Fibroblast of lung (primary cell): ENCODE measurements at regions not wholly inside any gene's neighbourhood (a gene's known extent, or its start where the extent isn't known, plus 50 kb on each side); places are given as distances from the start of the nearest gene placed in this dataset.
A peak's percentile ranks its signal among the peaks of the same experiment; 100 is the strongest.

Source experiments
- DNase-seq, 2 donors: peaks; one replicate each; pipeline versions ENCODE4 v3.0.0 to v3.0.0-alpha.2; 2010; ENCODE audit warnings: low read depth in 2 of 2
- H2AFZ ChIP-seq: 2 replicates; pipeline ENCODE4 v1.5.1; 2012; ENCODE audit warnings: low read length, control low read depth, inconsistent platforms
- H3K27ac ChIP-seq: 2 replicates; pipeline ENCODE4 v1.5.1; 2011; ENCODE audit warnings: low read length, control low read depth; ENCODE audit not compliant: insufficient read depth
- H3K27me3 ChIP-seq: 2 replicates; pipeline ENCODE4 v1.5.1; 2011; ENCODE audit warnings: mild to moderate bottlenecking, low read length; ENCODE audit not compliant: control insufficient read depth, insufficient read depth
- H3K36me3 ChIP-seq: 2 replicates; pipeline ENCODE4 v1.5.1; 2011; ENCODE audit warnings: low read length; ENCODE audit not compliant: control insufficient read depth, insufficient read depth
- H3K4me1 ChIP-seq: 2 replicates; pipeline ENCODE4 v1.5.1; 2011; ENCODE audit warnings: low read length; ENCODE audit not compliant: control insufficient read depth, insufficient read depth; ENCODE audit errors: extremely low read depth
- H3K4me2 ChIP-seq: 2 replicates; pipeline ENCODE4 v1.5.1; 2011; ENCODE audit warnings: low read length, control low read depth; ENCODE audit not compliant: insufficient read depth; ENCODE audit errors: extremely low read depth
- H3K4me3 ChIP-seq, 4 experiments: fragments of 200-600 bp in 1 of 4; sonication (generic) in 1 of 4; replicated peaks in 1 of 4; 2 replicates each; pipeline ENCODE4 v1.5.1; 2011 to 2016; ENCODE audit warnings: low read length in 4 of 4, low read depth in 3 of 4, mild to moderate bottlenecking in 3 of 4, control low read depth in 2 of 4, inconsistent platforms in 1 of 4, mixed read lengths in 1 of 4; ENCODE audit not compliant: insufficient read depth in 1 of 4; ENCODE audit errors: control extremely low read depth in 1 of 4
- H3K79me2 ChIP-seq: 2 replicates; pipeline ENCODE4 v1.5.1; 2012; ENCODE audit warnings: mild to moderate bottlenecking, low read length, inconsistent platforms; ENCODE audit not compliant: control insufficient read depth, insufficient read depth
- H3K9ac ChIP-seq: 2 replicates; pipeline ENCODE4 v1.5.1; 2011; ENCODE audit warnings: mild to moderate bottlenecking, low read length, control low read depth; ENCODE audit not compliant: insufficient read depth
- H3K9me3 ChIP-seq: 2 replicates; pipeline ENCODE4 v1.5.1; 2012; ENCODE audit warnings: low read depth, low read length; ENCODE audit not compliant: control insufficient read depth, insufficient read depth
- H4K20me1 ChIP-seq: 2 replicates; pipeline ENCODE4 v1.5.1; 2011; ENCODE audit warnings: low read length; ENCODE audit not compliant: control insufficient read depth, insufficient read depth; ENCODE audit errors: extremely low read depth
- EZH2 ChIP-seq: IDR thresholded peaks from 2 replicates; pipeline ENCODE4 v1.5.1; 2012; ENCODE audit warnings: low read length, control low read depth, mild to moderate bottlenecking; ENCODE audit errors: missing control alignments
- TF ChIP-seq, protein P1 (sequence below), 2 donors: IDR thresholded peaks in 1 of 2; conservative IDR thresholded peaks in 1 of 2; 1 replicate in 1 of 2; 2 replicates in 1 of 2; pipeline ENCODE4 v1.5.1; 2011 to 2012; ENCODE audit warnings: low read length in 2 of 2, control low read depth in 1 of 2, inconsistent platforms in 1 of 2, low read depth in 1 of 2, mild to moderate bottlenecking in 1 of 2

DNA sequence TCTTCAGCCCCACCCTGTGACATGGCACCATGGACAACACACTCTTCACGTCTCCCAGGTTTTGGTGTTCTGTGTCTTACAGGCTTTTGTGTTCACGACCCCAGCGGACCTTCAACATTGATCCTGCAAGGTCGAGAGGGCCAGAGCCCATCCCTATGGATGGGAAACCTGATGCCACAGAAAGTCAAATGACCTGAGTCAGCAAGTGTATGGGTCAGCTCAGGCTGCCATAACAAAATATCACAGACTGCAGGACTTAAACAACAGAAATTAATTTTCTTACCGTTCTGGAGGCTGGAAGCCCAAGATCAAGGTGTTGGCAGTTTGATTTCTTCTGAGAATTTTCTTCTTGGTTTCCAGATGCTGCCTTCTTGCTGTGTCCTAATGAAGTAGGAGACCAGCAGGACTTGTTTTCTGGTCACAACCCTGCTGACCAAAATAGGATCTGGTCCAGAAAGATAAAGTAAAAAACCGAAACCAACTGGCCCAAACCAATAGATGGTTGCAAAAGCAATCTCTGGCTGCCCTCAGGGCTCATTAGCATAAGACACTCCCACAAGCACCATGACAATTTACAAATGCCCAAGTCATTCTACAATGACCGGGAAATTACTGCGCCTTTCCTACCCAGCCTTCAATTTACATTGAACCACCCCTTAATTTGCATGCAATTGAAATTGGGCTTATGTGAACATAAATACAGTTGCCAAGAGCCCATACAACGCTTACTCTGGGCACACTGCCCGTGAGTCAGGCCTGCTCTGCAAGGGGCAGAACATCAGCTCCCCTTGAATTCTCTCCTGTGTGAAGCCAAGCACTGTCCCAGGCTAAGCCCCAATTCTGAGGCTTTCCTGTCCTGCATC, 82.9 kb upstream of the SLC22A11 start:
- Histone ChIP-seq H3K79me2 (no peaks in the 10 kb centered on the region), H3K36me3 (no peaks in the 10 kb centered on the region), H3K27ac (no peak overlapping the region), H2AFZ (no peak overlapping the region), H3K9ac (no peak overlapping the region), H3K27me3 (peaks cover 12% of the 10 kb centered on the region), H3K4me2 (no peak overlapping the region), H3K4me3 (no peak overlapping the region), H3K9me3 (no peaks in the 10 kb centered on the region), H4K20me1 (no peaks in the 10 kb centered on the region), H3K4me1 (no peaks in the 10 kb centered on the region)
- peak in 1 of 2 donors; percentile 7 for DNase-seq
- no peak for TF ChIP-seq EZH2
- TF ChIP-seq, protein P1, sequence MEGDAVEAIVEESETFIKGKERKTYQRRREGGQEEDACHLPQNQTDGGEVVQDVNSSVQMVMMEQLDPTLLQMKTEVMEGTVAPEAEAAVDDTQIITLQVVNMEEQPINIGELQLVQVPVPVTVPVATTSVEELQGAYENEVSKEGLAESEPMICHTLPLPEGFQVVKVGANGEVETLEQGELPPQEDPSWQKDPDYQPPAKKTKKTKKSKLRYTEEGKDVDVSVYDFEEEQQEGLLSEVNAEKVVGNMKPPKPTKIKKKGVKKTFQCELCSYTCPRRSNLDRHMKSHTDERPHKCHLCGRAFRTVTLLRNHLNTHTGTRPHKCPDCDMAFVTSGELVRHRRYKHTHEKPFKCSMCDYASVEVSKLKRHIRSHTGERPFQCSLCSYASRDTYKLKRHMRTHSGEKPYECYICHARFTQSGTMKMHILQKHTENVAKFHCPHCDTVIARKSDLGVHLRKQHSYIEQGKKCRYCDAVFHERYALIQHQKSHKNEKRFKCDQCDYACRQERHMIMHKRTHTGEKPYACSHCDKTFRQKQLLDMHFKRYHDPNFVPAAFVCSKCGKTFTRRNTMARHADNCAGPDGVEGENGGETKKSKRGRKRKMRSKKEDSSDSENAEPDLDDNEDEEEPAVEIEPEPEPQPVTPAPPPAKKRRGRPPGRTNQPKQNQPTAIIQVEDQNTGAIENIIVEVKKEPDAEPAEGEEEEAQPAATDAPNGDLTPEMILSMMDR (conservative IDR thresholded peaks at IDR 0.05 in 1 of 2, IDR thresholded peaks at IDR 0.05 in 1 of 2; ENCODE audit: low read depth in 1 of 2, low read length in 2 of 2): no peak

DNA sequence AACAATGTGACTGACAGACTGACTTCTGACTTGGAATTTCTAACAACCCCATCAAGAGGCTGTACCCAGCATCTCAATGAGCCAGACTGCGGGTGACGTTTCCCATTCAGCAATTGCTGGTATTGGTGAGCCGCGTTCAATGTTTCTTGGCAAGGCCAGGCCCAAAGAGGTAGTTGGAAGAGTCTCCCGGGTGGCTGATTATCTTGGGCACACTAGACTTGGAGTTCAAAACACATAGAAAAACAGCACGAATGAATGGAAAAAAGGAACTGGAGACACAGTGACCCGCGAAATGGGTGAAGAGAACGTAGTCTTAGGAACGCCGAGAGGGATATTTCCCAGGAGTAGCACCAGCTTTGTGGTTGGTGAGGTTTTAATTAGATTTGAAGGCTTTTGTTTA, 81.1 kb upstream of the SLC22A11 start:
- Histone ChIP-seq H2AFZ (no peak overlapping the region), H3K36me3 (no peaks in the 10 kb centered on the region), H3K27ac (no peak overlapping the region), H3K79me2 (no peaks in the 10 kb centered on the region), H4K20me1 (no peaks in the 10 kb centered on the region), H3K4me2 (no peak overlapping the region), H3K9me3 (no peaks in the 10 kb centered on the region), H3K4me1 (no peaks in the 10 kb centered on the region), H3K27me3 (peaks cover 12% of the 10 kb centered on the region), H3K9ac (no peak overlapping the region), H3K4me3 (no peak overlapping the region)
- no peak for TF ChIP-seq EZH2
- TF ChIP-seq, protein P1 (conservative IDR thresholded peaks at IDR 0.05 in 1 of 2, IDR thresholded peaks at IDR 0.05 in 1 of 2; ENCODE audit: low read depth in 1 of 2, low read length in 2 of 2): no peak
- no peak for DNase-seq

DNA sequence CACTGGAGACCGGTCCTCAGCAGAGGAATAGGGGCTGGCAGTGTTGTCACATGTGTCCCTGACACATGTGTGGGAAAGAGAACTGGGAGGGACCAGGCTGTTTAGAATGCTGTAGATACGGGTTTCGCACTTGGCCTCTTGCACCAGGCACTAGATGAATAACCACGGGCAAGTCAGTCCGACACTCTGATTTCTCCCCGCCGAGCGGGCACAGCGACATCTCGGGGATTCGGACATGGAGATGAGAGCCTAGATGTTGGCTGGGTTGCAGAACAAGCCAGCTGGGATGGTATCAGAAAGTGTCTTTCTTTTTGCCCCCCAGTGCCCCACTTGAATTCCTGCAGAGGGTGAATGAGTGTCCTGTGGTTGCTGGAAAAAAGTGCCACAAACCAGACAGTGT, 80.6 kb upstream of the SLC22A11 start:
- TF ChIP-seq, protein P1 (conservative IDR thresholded peaks at IDR 0.05 in 1 of 2, IDR thresholded peaks at IDR 0.05 in 1 of 2; ENCODE audit: low read depth in 1 of 2, low read length in 2 of 2): no peak
- no peak for TF ChIP-seq EZH2
- H4K20me1 ChIP-seq: no peaks in the 10 kb centered on the region

More for the DNA sequence above, 80.6 kb upstream of the SLC22A11 start:
- Histone ChIP-seq H3K9ac (no peak overlapping the region), H3K27me3 (peaks cover 12% of the 10 kb centered on the region), H2AFZ (no peak overlapping the region), H3K36me3 (no peaks in the 10 kb centered on the region), H3K4me1 (no peaks in the 10 kb centered on the region), H3K79me2 (no peaks in the 10 kb centered on the region), H3K27ac (no peak overlapping the region), H3K4me3 (no peak overlapping the region), H3K4me2 (no peak overlapping the region), H3K9me3 (no peaks in the 10 kb centered on the region)
- DNase-seq: no peak
